Immature natural killer cell (primary cell): ENCODE measurements at regions not wholly inside any gene's neighbourhood (a gene's known extent, or its start where the extent isn't known, plus 50 kb on each side); places are given as distances from the start of the nearest gene placed in this dataset.

Experiments
- DNase-seq, 3 donors: peaks; one replicate each; pipeline ENCODE4 v3.0.0; 2022; ENCODE audit warnings: mixed read lengths in 1 of 3
- H3K27ac Mint-ChIP-seq, 6 donors: one replicate each; pipeline ENCODE4 v1.8.0; 2020; ENCODE audit warnings: mixed read lengths in 6 of 6, mild to moderate bottlenecking in 5 of 6, inconsistent platforms in 4 of 6, moderate library complexity in 3 of 6
- H3K27me3 Mint-ChIP-seq, 3 donors: one replicate each; pipeline ENCODE4 v1.8.0; 2020 to 2021; ENCODE audit warnings: low read depth in 3 of 3, mild to moderate bottlenecking in 3 of 3, mixed read lengths in 3 of 3, moderate library complexity in 3 of 3, inconsistent platforms in 1 of 3
- H3K36me3 Mint-ChIP-seq, 3 donors: one replicate each; pipeline ENCODE4 v1.8.0; 2020; ENCODE audit warnings: mixed read lengths in 3 of 3, inconsistent platforms in 2 of 3, mild to moderate bottlenecking in 2 of 3
- H3K4me1 Mint-ChIP-seq, 2 donors: one replicate each; pipeline ENCODE4 v1.8.0; 2020; ENCODE audit warnings: inconsistent platforms in 2 of 2, mild to moderate bottlenecking in 2 of 2, mixed read lengths in 2 of 2, moderate library complexity in 1 of 2
- H3K4me3 Mint-ChIP-seq, 5 donors: one replicate each; pipeline ENCODE4 v1.8.0; 2020; ENCODE audit warnings: mild to moderate bottlenecking in 5 of 5, mixed read lengths in 5 of 5, inconsistent platforms in 3 of 5, moderate library complexity in 3 of 5
- H3K9me3 Mint-ChIP-seq, 6 donors: one replicate each; pipeline ENCODE4 v1.8.0; 2020; ENCODE audit warnings: mild to moderate bottlenecking in 6 of 6, mixed read lengths in 6 of 6, inconsistent platforms in 4 of 6, moderate library complexity in 3 of 6

DNA sequence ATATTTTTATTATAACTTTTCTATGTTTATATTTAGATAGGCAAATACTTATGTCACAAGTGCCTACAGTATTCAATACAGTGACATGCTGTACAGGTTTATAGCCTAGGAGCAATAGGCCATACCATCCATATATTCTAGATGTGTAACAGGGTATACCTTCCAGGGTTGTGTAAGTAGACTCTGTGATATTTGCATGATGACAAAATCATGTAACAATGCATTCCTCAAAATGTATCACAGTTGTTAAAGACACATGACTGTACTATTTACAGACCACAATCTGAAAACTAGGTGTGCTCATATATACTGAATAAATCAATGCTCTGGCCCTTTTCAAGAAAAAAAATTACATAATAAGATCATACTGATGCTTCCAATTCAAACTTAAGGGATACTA, 433.2 kb upstream of the RGPD4 start:
- Mint-ChIP-seq H3K4me3 (no peak overlapping the region), H3K27me3 (peaks cover 0 to 2% (median 2%) of the 10 kb centered on the region in 3 donors), H3K4me1 (no peaks in the 10 kb centered on the region), H3K27ac (no peak overlapping the region), H3K9me3 (peaks cover 4 to 23% (median 9%) of the 10 kb centered on the region in 6 donors), H3K36me3 (no peaks in the 10 kb centered on the region)
- DNase-seq: no peak

DNA sequence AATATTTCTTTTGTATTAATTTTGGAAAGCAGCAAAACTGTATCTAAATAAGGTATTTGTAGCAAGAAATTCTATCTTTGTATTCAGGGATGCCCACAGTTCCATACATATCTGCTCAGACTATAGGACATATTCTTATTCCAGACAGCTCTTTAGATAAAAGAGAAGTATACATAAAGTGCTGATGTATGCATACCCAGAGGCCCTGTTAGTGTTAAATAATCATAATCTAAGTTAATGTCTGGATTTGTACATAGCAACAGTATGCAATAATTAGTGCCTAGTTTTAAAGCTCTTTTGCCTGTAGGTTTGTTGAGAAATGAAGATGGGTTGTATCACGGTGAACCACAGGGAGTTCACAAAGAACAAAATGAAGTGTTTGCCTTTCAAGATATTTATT, 428.0 kb upstream of the RGPD4 start:
- H3K36me3 Mint-ChIP-seq: no peaks in the 10 kb centered on the region

DNA sequence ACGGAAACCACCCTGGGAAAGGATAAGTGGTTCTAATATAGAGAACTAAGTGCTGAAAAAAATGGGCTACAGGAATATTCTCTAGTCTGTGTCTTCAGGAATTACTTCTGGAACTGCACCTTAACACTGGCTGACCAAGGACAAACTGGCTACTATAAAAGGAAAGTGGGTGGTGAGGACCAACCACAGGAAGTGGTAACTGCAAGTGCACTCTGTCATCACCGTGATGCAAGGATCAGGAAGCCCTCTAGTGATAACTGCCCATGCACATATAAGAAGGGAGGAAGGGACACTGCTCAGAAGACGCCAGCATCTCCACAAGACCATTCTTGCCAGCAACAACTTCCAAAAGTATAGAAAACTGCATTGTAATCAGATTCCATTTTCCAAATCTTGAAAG, 424.4 kb upstream of the RGPD4 start:
- H3K9me3 Mint-ChIP-seq: peaks cover 4 to 9% (median 6%) of the 10 kb centered on the region in 6 donors
- H3K4me3 Mint-ChIP-seq: no peak overlapping the region
- no peaks in the 10 kb centered on the region for H3K27me3 Mint-ChIP-seq
- no peak for DNase-seq
- H3K4me1 Mint-ChIP-seq: no peaks in the 10 kb centered on the region
- no peak overlapping the region for H3K27ac Mint-ChIP-seq
- H3K36me3 Mint-ChIP-seq: no peaks in the 10 kb centered on the region

More for the DNA sequence above, 428.0 kb upstream of the RGPD4 start:
- H3K27me3 Mint-ChIP-seq: peaks cover 0 to 2% (median 2%) of the 10 kb centered on the region in 3 donors
- peaks cover 4 to 15% (median 6%) of the 10 kb centered on the region in 6 donors for H3K9me3 Mint-ChIP-seq
- no peak for DNase-seq
- no peak overlapping the region for H3K27ac Mint-ChIP-seq
- H3K4me3 Mint-ChIP-seq: no peak overlapping the region
- H3K4me1 Mint-ChIP-seq: no peaks in the 10 kb centered on the region

DNA sequence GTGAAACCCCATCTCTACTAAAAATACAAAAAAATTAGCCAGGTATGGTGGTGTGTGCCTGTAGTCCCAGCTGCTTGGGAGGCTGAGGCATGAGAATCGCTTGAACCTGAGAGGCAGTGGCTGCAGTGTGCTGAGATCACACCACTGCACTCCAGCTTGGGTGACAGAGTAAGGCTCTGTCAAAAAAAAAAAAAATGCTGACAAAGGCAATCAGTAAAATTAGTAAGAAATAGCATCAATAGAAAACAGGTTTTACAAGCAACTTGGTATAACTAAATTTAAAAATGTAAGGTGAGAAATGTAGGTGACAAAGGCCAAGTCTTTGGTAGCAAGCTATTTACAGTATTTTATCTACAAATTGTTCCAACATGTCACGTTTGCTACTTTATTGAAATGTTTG, 421.4 kb upstream of the RGPD4 start:
- peaks cover 0 to 2% (median 2%) of the 10 kb centered on the region in 3 donors for H3K27me3 Mint-ChIP-seq
- H3K27ac Mint-ChIP-seq: no peak overlapping the region
- no peak for DNase-seq
- H3K9me3 Mint-ChIP-seq: peaks cover 3 to 12% (median 6%) of the 10 kb centered on the region in 6 donors
- no peak overlapping the region for H3K4me3 Mint-ChIP-seq
- H3K4me1 Mint-ChIP-seq: no peaks in the 10 kb centered on the region
- H3K36me3 Mint-ChIP-seq: no peaks in the 10 kb centered on the region

DNA sequence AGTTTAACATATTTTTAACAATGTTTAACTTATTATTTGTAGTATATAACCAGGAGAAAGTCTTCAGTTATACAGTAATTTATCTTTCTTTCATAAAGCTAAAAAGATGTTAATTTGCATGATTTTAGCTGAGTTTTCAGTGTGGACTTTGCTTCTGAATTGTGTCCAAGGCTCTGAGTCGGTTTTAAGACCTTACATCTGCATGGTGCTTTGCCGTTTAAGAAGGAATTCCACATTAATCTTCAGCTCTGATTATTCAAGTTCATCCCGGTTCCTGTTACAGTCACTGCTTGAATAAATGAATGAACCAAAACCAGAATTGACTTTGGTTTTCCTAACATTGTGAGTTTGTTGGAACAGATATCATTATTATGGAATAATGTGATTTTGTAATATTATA, 419.7 kb upstream of the RGPD4 start:
- Mint-ChIP-seq H3K9me3 (peaks cover 5 to 23% (median 7%) of the 10 kb centered on the region in 6 donors), H3K4me3 (no peak overlapping the region), H3K4me1 (no peaks in the 10 kb centered on the region), H3K36me3 (no peaks in the 10 kb centered on the region), H3K27ac (no peak overlapping the region), H3K27me3 (peaks cover 0 to 2% (median 2%) of the 10 kb centered on the region in 3 donors)
- DNase-seq: no peak

DNA sequence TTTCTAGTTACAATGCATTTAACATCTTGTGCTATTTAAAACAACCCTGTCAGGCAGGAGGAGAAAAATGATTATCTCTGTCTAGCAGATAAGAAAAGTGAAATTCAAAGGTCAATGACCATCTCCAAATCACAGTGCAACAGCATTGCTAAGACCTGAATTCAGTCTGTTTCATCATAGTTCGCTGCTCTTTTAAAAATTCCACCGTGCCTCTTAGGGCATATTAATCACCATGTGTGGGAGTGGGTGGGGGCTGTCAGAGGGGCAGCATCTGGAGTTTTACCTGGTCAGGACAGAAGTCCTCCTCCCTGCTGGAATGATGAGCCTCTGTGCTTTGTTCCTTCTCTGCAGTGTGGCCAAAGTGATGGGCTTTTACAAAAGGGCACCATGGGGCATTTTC, 418.7 kb upstream of the RGPD4 start:
- H3K36me3 Mint-ChIP-seq: no peaks in the 10 kb centered on the region
- H3K9me3 Mint-ChIP-seq: peaks cover 5 to 23% (median 8%) of the 10 kb centered on the region in 6 donors
- no peak overlapping the region for H3K4me3 Mint-ChIP-seq
- H3K27ac Mint-ChIP-seq: no peak overlapping the region
- H3K4me1 Mint-ChIP-seq: no peaks in the 10 kb centered on the region
- no peak for DNase-seq
- H3K27me3 Mint-ChIP-seq: peaks cover 0 to 2% (median 2%) of the 10 kb centered on the region in 3 donors

DNA sequence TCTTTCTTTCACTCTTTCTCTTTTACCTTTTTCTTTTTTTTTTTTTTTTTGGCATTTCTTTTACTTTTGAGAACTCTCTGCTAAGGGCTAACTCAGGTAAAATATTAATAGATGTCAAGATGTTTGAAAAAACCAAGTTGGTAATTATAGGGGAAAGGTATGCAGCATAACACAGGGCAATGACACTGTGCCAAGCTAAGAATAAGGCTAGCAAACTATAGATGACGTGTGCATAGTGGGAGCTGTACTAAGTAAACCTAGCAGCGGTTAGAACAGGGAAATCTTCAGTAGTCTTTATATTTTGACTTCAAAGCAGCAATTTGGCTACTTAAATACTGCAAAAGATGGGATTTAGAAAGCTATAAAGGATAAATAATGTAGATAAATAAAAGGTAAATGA, 415.4 kb upstream of the RGPD4 start:
- no peak for DNase-seq
- no peaks in the 10 kb centered on the region for H3K4me1 Mint-ChIP-seq
- H3K4me3 Mint-ChIP-seq: no peak overlapping the region
- H3K9me3 Mint-ChIP-seq: peaks cover 2 to 31% (median 4%) of the 10 kb centered on the region in 6 donors
- H3K36me3 Mint-ChIP-seq: no peaks in the 10 kb centered on the region
- H3K27ac Mint-ChIP-seq: no peak overlapping the region
- peaks cover 0 to 2% (median 2%) of the 10 kb centered on the region in 3 donors for H3K27me3 Mint-ChIP-seq

DNA sequence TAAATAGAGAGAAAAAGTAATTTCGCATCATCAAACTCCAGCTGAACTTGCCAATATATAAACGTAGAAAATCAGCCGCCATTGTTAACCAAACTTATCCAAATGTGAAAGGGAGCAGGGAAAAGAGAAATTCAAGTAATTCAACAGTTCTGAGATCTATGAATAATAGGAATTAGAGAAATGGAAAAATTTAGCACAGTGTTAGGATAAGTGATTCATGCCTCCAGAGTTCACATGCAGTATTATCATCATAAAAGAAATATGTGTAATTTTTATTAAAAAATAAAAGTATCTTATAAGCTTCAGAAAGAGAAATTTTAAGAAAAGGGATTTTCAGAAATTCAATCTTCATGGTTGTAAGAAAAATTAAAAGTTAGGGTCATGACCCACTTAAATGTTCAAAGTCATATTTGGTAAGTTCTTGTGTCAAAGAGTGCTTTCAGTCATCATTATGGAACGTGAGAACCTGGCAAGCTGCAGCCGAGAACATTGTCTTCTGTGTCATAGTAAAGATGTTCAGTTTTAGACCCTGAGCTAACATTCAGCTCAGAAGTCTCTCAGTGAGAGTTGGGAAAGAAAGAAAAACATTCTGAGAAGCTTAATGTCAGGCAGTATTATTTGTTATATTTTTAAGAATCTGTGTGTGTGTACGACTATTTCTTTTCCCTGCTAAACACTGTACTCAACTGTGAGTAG, 414.3 kb upstream of the RGPD4 start:
- Mint-ChIP-seq H3K36me3 (no peaks in the 10 kb centered on the region), H3K9me3 (peaks cover 5 to 41% (median 8%) of the 10 kb centered on the region in 6 donors), H3K4me1 (no peaks in the 10 kb centered on the region), H3K4me3 (no peak overlapping the region), H3K27me3 (peaks cover 0 to 4% (median 2%) of the 10 kb centered on the region in 3 donors), H3K27ac (no peak overlapping the region)
- DNase-seq: no peak

DNA sequence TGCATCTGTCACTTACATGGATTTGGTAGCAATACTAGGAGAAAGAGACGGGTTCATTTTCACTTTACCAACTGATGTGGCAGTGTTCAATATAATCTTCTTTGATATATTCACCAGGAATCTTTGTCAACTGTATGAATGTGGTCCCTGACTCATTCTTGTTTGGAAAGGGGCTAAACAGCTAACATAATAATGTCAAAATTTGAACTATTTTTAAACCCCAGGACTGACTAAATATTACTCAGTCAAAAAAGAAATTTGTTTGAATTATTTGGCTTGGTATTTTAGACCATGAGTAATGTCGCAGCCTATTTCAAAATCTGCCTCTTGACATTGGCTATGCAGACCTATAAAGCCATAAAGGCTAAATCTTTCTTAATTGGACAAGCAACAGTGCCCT, 413.7 kb upstream of the RGPD4 start:
- Mint-ChIP-seq H3K27me3 (peaks cover 0 to 4% (median 0%) of the 10 kb centered on the region in 3 donors), H3K4me3 (no peak overlapping the region), H3K4me1 (no peaks in the 10 kb centered on the region), H3K27ac (no peak overlapping the region), H3K9me3 (peaks cover 6 to 38% (median 9%) of the 10 kb centered on the region in 6 donors), H3K36me3 (no peaks in the 10 kb centered on the region)
- DNase-seq: no peak

DNA sequence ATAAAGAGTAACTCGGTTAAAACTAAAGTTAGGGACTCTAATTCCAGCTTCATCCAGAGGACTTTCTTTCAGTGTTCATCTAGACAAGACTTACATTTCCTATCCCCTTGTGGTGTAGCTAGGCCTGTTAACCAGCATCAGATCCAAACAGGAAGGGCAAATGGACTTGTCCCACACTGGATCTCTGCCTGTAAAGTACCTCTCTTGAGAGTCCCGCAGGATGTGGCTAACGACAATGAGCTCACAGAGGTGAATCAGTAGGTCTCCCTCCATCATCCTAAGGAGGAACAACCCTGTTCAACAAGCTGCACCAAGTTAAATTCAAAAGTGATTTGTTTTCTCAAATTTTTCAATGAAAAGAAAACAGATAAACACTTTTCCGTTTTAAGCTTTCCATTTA, 412.3 kb upstream of the RGPD4 start:
- DNase-seq: no peak
- Mint-ChIP-seq H3K4me3 (no peak overlapping the region), H3K27ac (no peak overlapping the region), H3K4me1 (no peaks in the 10 kb centered on the region), H3K9me3 (peaks cover 6 to 34% (median 9%) of the 10 kb centered on the region in 6 donors), H3K27me3 (peaks cover 0 to 1% (median 0%) of the 10 kb centered on the region in 3 donors), H3K36me3 (no peaks in the 10 kb centered on the region)

DNA sequence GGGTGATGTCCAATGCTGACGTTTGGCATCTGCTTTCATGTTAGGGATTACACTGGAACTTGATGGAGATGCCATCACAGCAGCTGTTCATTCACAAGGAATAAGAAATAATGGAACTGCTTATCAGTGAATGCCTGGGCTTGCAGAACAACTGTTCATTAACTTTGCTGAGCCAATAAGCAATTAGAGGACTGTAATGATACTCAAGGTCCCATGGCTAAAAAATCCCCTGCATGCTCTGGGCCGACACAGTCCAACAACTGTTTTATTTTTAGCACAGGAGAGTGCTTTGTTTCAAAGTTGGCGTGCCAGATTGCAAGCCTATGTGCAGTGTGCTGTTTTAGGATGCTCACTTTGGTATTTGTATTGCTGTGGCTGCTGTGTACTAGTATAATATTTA, 408.0 kb upstream of the RGPD4 start:
- peaks cover 0 to 1% (median 0%) of the 10 kb centered on the region in 3 donors for H3K27me3 Mint-ChIP-seq
- no peaks in the 10 kb centered on the region for H3K4me1 Mint-ChIP-seq
- H3K4me3 Mint-ChIP-seq: no peak overlapping the region
- peaks cover 4 to 25% (median 8%) of the 10 kb centered on the region in 6 donors for H3K9me3 Mint-ChIP-seq
- no peak for DNase-seq
- no peak overlapping the region for H3K27ac Mint-ChIP-seq
- H3K36me3 Mint-ChIP-seq: no peaks in the 10 kb centered on the region

DNA sequence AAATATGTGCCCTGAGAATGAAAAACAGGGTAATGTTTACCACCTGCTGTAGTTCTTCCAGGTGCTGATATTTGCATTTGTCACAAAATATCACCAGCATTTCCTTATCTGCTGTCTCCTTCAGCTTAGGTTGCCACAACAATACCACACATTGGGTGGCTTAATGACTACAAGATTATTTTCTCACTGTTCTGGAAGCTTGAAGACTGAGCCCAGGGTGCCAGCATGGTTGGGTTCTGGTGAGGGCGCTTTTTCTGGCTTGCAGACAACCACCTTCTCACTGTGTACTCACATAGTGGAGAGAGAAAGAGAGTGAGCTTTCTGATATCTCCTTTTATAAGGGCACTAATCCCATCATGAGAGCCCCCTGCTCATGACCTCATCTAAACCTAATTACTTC, 407.5 kb upstream of the RGPD4 start:
- Mint-ChIP-seq H3K27ac (no peak overlapping the region), H3K27me3 (peaks cover 0 to 1% (median 0%) of the 10 kb centered on the region in 3 donors), H3K4me3 (no peak overlapping the region), H3K4me1 (no peaks in the 10 kb centered on the region), H3K36me3 (no peaks in the 10 kb centered on the region), H3K9me3 (peaks cover 4 to 25% (median 8%) of the 10 kb centered on the region in 6 donors)
- no peak for DNase-seq

DNA sequence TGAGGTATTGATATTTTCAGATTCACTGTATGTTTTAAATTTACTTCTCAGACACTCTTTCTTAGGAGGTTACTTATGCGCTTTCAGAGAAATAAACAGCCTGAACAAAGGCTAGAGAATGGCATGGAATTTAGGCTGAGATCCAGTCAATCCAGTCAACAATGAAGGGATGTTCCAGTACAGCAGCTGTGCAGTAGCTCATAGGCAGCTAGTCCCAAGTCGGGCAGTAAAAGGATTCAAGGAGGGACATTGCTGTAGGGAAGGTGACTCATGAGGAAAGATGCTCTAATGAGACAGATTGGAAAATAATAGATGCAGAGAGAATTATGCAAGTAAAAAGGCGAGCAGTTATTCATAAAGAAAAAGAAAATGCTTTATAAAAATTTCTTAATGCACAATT, 397.9 kb upstream of the RGPD4 start:
- Mint-ChIP-seq H3K27me3 (peaks cover 0 to 1% (median 0%) of the 10 kb centered on the region in 3 donors), H3K4me3 (no peak overlapping the region), H3K36me3 (no peaks in the 10 kb centered on the region), H3K4me1 (no peaks in the 10 kb centered on the region), H3K9me3 (peaks cover 2 to 45% (median 19%) of the 10 kb centered on the region in 6 donors), H3K27ac (no peak overlapping the region)
- DNase-seq: no peak

DNA sequence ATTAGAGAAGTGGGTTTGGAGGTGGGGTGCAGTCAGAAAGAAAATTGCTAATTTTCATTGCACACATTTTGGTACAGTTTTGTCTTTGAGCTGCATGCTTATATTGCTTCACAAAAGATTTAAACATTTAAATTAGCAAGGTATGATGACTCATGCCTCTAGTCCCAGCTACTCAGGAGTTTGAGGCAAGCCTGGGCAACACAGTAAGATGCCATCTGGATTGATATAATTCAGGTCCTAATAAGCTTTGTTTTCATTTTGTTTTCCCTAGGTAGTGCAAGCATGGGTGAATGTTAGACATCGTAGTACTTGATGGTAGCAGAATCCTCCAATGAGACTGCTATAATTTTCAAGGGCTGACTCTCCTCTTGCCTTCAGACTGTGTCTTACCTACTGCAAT, 396.7 kb upstream of the RGPD4 start:
- no peak overlapping the region for H3K27ac Mint-ChIP-seq

More for the DNA sequence above, 396.7 kb upstream of the RGPD4 start:
- H3K27me3 Mint-ChIP-seq: peaks cover 0 to 2% (median 1%) of the 10 kb centered on the region in 3 donors
- H3K4me3 Mint-ChIP-seq: no peak overlapping the region
- peaks cover 2 to 45% (median 19%) of the 10 kb centered on the region in 6 donors for H3K9me3 Mint-ChIP-seq
- DNase-seq: no peak
- no peaks in the 10 kb centered on the region for H3K4me1 Mint-ChIP-seq
- H3K36me3 Mint-ChIP-seq: no peaks in the 10 kb centered on the region
